ENCODE measurements at regions not wholly inside any gene's neighbourhood (a gene's known extent, or its start where the extent isn't known, plus 50 kb on each side); places are given as distances from the start of the nearest gene placed in this dataset.
"Not testable (repeated sequence)": the region's sequence is repeated elsewhere in the genome, so short reads cannot be mapped to it uniquely, and the experiment has no call there.

GRCh38 chr4:112063260-112063659, 82.0 kb upstream of the FAM241A start:
- no peak for DNase-seq

- no peak for DNase-seq
Measured at GRCh38 chr4:112069110-112069509, 76.1 kb upstream of the FAM241A start.

- no peak for DNase-seq
Measured at GRCh38 chr4:112073181-112073580, 72.1 kb upstream of the FAM241A start.

GRCh38 chr4:112075129-112075753, 70.0 kb upstream of the FAM241A start:
- peak in 1 of 58 donors; percentile 3 for DNase-seq

GRCh38 chr4:112075906-112076305, 69.3 kb upstream of the FAM241A start:
- DNase-seq, result peak in 6 of 58 donors; percentile 0 to 7 (median 4)

- DNase-seq, result no peak
Measured at GRCh38 chr4:112076919-112077608, 68.2 kb upstream of the FAM241A start.

GRCh38 chr4:112077743-112078142, 67.5 kb upstream of the FAM241A start:
- DNase-seq, result no peak

GRCh38 chr4:112082954-112083586, 62.2 kb upstream of the FAM241A start:
- DNase-seq, result no peak

- DNase-seq, result no peak
Measured at GRCh38 chr4:112083587-112084347, 61.5 kb upstream of the FAM241A start.

- no peak for DNase-seq
Measured at GRCh38 chr4:112085156-112086035, 59.9 kb upstream of the FAM241A start.

- no peak for DNase-seq
Measured at GRCh38 chr4:112086036-112086434, 59.2 kb upstream of the FAM241A start.

- not testable (repeated sequence) for DNase-seq
Measured at GRCh38 chr4:112086661-112087060, 58.6 kb upstream of the FAM241A start.

GRCh38 chr4:112092330-112092729, 52.9 kb upstream of the FAM241A start:
- DNase-seq, result not testable (repeated sequence)

- no peak for DNase-seq
Measured at GRCh38 chr4:112093636-112094202, 51.5 kb upstream of the FAM241A start.

GRCh38 chr4:112094330-112094729, 50.9 kb upstream of the FAM241A start:
- no peak for DNase-seq
